ENCODE measurements at regions not wholly inside any gene's neighbourhood (a gene's known extent, or its start where the extent isn't known, plus 50 kb on each side); places are given as distances from the start of the nearest gene placed in this dataset.

DNA sequence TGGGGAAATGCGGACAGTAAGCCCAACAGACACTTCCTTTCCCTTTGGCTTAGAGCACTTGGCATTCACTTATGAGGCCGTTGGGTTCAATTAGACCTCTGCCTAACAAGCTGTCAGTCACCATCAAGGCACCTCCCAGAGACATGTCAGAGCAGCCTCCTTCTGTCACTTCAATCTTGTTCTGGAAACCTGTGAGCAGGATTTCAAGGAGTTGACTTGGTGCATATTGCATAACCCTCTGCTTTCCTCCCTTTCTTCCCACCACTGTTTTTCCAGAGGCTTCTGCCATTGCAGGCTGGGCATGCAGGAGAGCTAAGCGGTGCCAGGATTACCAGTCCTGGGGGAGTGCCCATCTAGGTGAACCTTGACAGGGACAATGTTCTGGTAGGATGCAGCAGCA, 484.2 kb upstream of the LRRC4C start:
- TF ChIP-seq, protein P1, sequence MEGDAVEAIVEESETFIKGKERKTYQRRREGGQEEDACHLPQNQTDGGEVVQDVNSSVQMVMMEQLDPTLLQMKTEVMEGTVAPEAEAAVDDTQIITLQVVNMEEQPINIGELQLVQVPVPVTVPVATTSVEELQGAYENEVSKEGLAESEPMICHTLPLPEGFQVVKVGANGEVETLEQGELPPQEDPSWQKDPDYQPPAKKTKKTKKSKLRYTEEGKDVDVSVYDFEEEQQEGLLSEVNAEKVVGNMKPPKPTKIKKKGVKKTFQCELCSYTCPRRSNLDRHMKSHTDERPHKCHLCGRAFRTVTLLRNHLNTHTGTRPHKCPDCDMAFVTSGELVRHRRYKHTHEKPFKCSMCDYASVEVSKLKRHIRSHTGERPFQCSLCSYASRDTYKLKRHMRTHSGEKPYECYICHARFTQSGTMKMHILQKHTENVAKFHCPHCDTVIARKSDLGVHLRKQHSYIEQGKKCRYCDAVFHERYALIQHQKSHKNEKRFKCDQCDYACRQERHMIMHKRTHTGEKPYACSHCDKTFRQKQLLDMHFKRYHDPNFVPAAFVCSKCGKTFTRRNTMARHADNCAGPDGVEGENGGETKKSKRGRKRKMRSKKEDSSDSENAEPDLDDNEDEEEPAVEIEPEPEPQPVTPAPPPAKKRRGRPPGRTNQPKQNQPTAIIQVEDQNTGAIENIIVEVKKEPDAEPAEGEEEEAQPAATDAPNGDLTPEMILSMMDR (conservative IDR thresholded peaks at IDR 0.05) = no peak
- DNase-seq (ENCODE audit: low read depth, low spot score) = no peak
- Mint-ChIP-seq H3K27ac (ENCODE audit: unreplicated experiment) (no peak overlapping the region), H3K4me1 (peaks cover 5% of the 10 kb centered on the region), H3K36me3 (ENCODE audit: low read depth) (no peaks in the 10 kb centered on the region), H3K4me3 (no peak overlapping the region), H3K27me3 (ENCODE audit: low read depth) (no peaks in the 10 kb centered on the region), H3K9me3 (peaks cover 3% of the 10 kb centered on the region)

DNA sequence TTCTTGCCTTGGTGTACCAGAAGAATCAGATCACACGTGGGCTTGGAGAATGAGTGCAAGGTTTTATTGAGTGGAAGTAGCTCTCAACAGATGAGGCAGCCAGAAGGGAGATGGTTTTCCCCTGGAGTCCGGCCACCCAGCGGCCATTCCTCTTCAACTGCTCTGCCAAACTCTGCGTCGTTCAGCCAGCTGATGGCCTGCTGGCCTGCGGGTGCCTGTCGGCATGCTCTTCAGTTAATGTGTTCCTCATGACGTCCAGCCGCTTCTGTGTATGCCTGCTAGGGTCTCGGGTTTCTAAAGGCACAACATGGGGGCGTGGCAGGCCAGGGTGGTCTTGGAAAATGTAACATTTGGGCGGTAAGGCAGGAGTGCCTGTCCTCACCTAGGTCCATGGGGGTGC, 487.9 kb upstream of the LRRC4C start:
- no peak for DNase-seq (ENCODE audit: low read depth, low spot score)
- Mint-ChIP-seq H3K27me3 (ENCODE audit: low read depth) (no peaks in the 10 kb centered on the region), H3K36me3 (ENCODE audit: low read depth) (no peaks in the 10 kb centered on the region), H3K27ac (ENCODE audit: unreplicated experiment) (no peak overlapping the region), H3K9me3 (peaks cover 3% of the 10 kb centered on the region), H3K4me1 (peaks cover 9% of the 10 kb centered on the region), H3K4me3 (no peak overlapping the region)
- TF ChIP-seq, protein P1 (conservative IDR thresholded peaks at IDR 0.05) = no peak

DNA sequence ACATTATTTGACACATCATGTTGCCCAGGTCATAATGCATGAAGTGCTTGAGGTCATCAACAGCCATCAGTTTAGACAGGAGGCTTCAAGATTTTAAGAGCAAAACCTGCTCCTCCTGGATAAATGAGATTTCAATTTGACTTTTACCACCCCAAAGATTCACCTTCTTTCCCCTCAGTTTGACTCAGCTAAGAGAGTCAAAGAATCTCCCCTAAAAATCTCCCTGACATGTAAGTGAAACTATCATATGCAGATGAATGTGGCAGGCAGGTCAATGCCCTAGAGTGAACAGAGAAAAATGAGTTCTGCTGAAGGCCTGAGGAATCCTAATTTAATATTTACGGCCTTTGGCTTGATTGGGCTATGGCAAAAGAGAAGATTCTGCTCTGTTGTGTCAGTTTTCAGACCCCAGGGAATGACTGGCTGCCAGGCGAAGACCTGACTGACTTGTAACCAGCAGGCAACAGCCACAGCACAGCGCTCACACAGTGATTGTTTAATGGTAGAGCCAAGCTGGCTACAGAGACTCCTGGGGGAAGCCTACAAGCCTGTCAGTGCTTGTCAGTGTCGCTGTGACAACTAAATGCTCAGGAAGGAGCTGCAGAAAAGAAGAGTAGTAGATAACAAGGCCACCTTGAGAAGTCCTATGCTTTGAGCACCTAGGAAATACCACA, 491.2 kb upstream of the LRRC4C start:
- no peaks in the 10 kb centered on the region for H3K27me3 Mint-ChIP-seq (ENCODE audit: low read depth)
- H3K4me1 Mint-ChIP-seq = peaks cover 9% of the 10 kb centered on the region
- TF ChIP-seq, protein P1 (conservative IDR thresholded peaks at IDR 0.05) = no peak
- H3K9me3 Mint-ChIP-seq = peaks cover 3% of the 10 kb centered on the region
- H3K4me3 Mint-ChIP-seq = no peak overlapping the region
- H3K36me3 Mint-ChIP-seq (ENCODE audit: low read depth) = no peaks in the 10 kb centered on the region
- no peak for DNase-seq (ENCODE audit: low read depth, low spot score)
- H3K27ac Mint-ChIP-seq (ENCODE audit: unreplicated experiment) = no peak overlapping the region

DNA sequence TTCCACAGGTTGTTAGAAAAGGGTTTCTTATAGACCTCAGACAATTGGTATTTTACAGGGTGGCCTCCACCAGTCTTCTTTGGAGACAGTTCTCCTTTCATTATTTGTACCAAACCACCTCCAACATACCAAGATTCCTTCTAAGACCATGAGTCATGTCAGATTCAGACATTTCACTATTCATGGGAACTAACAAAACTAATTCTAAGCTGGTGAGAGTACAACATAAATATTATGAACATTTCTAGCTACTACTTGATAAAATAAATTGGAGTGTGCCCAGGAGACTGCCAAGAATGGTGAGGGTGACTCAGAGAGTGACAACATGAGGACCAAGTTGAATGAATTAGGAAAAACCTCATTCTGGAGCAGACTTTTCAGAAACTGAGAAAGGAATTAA, 494.6 kb upstream of the LRRC4C start:
- Mint-ChIP-seq H3K27me3 (ENCODE audit: low read depth) (no peaks in the 10 kb centered on the region), H3K4me1 (peaks cover 4% of the 10 kb centered on the region), H3K4me3 (no peak overlapping the region), H3K9me3 (peaks cover 7% of the 10 kb centered on the region), H3K36me3 (ENCODE audit: low read depth) (no peaks in the 10 kb centered on the region), H3K27ac (ENCODE audit: unreplicated experiment) (no peak overlapping the region)
- DNase-seq (ENCODE audit: low read depth, low spot score) = no peak
- TF ChIP-seq, protein P1 (conservative IDR thresholded peaks at IDR 0.05) = no peak

DNA sequence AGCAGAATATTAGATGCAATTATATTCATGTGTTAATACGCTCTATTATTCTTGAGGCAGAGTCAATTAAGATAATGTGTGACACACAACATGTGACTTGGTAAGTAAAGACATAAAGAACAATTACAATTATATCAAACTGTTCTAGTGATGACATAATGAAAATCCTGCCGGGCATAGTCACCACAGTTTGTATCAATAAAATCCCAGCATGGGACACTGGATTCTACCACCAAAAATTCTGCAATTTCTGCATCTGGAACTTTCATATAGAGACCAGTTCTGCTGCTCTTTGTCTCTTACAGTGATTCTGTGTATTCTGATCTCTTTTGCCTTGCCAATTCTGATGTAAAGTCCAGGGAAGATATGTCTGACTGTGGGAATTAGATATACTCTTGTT, 495.6 kb upstream of the LRRC4C start:
- no peak for DNase-seq (ENCODE audit: low read depth, low spot score)
- TF ChIP-seq, protein P1 (conservative IDR thresholded peaks at IDR 0.05) = no peak
- no peaks in the 10 kb centered on the region for H3K27me3 Mint-ChIP-seq (ENCODE audit: low read depth)
- no peak overlapping the region for H3K4me3 Mint-ChIP-seq
- H3K36me3 Mint-ChIP-seq (ENCODE audit: low read depth) = no peaks in the 10 kb centered on the region
- peaks cover 4% of the 10 kb centered on the region for H3K4me1 Mint-ChIP-seq
- no peak overlapping the region for H3K27ac Mint-ChIP-seq (ENCODE audit: unreplicated experiment)
- peaks cover 13% of the 10 kb centered on the region for H3K9me3 Mint-ChIP-seq

All from neural crest cell (in vitro differentiated cells).